ENCODE measurements at regions not wholly inside any gene's neighbourhood (a gene's known extent, or its start where the extent isn't known, plus 50 kb on each side); places are given as distances from the start of the nearest gene placed in this dataset.

DNA sequence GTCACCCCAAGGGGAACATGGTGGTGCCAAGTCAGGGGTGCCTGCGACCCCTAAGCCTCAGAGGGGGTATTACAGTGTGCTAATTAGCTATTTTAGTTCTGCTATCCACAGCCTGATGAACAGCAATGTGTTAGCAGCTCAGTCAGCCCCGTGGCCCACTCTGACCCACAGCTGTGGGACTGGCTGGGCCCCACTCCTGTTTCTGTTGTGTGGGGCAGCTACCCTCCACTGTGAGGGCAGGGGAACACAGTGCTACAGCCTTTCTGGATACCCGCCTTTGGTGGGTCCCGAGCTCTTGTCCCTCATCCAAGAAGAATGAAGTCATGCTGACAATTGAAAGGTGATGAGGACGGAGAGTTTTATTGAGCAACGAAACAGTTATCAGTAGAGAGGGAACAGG is 152.5 kb upstream of the GGTLC1 start:
- TF ChIP-seq, protein P1, sequence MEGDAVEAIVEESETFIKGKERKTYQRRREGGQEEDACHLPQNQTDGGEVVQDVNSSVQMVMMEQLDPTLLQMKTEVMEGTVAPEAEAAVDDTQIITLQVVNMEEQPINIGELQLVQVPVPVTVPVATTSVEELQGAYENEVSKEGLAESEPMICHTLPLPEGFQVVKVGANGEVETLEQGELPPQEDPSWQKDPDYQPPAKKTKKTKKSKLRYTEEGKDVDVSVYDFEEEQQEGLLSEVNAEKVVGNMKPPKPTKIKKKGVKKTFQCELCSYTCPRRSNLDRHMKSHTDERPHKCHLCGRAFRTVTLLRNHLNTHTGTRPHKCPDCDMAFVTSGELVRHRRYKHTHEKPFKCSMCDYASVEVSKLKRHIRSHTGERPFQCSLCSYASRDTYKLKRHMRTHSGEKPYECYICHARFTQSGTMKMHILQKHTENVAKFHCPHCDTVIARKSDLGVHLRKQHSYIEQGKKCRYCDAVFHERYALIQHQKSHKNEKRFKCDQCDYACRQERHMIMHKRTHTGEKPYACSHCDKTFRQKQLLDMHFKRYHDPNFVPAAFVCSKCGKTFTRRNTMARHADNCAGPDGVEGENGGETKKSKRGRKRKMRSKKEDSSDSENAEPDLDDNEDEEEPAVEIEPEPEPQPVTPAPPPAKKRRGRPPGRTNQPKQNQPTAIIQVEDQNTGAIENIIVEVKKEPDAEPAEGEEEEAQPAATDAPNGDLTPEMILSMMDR (IDR thresholded peaks at IDR 0.05) = no peak
- TF ChIP-seq POLR2AphosphoS5 (IDR thresholded peaks at IDR 0.05; ENCODE audit: insufficient read depth in 1 of 2, low read depth in 1 of 2) = no peak
- TF ChIP-seq POLR2A (IDR thresholded peaks at IDR 0.05) = no peak

Data from vagina (tissue), 2 donors.